ENCODE measurements at regions not wholly inside any gene's neighbourhood (a gene's known extent, or its start where the extent isn't known, plus 50 kb on each side); places are given as distances from the start of the nearest gene placed in this dataset.

GRCh38 chr9:1581926-1582325 lies 433.2 kb upstream of the SMARCA2 start:
- no peak for TF ChIP-seq CTCF (IDR thresholded peaks at IDR 0.05)
- no peak for TF ChIP-seq POLR2AphosphoS5 (IDR thresholded peaks at IDR 0.05)
- no peak for TF ChIP-seq EP300 (IDR thresholded peaks at IDR 0.05)
- TF ChIP-seq POLR2A (IDR thresholded peaks at IDR 0.05): no peak

Measured in suprapubic skin (tissue), 4 donors.